Heart right ventricle (tissue), 16 donors: ENCODE measurements at regions not wholly inside any gene's neighbourhood (a gene's known extent, or its start where the extent isn't known, plus 50 kb on each side); places are given as distances from the start of the nearest gene placed in this dataset.

Experiments
- ATAC-seq, 8 donors: fragments of 200-7000 bp; cut with Tn5 transposase; one replicate each; pipeline ENCODE4 v1.9.1; 2020; ENCODE audit warnings: mild to moderate bottlenecking in 8 of 8, moderate library complexity in 8 of 8, moderate number of reproducible peaks in 1 of 8
- DNase-seq, 2 donors: peaks; one replicate each; pipeline ENCODE4 v3.0.0-alpha.2; 2020
- H3K27ac ChIP-seq, 10 donors: fragments of 200-600 bp; sonication (generic) in 2 of 10; one replicate each; pipeline versions ENCODE4 v1.5.0 to v1.8.0; 2020 to 2022; ENCODE audit warnings: mild to moderate bottlenecking in 3 of 10
- H3K27me3 ChIP-seq, 7 donors: fragments of 200-600 bp; one replicate each; pipeline ENCODE4 v1.8.0; 2021 to 2022; ENCODE audit warnings: mild to moderate bottlenecking in 2 of 7
- H3K36me3 ChIP-seq, 9 donors: fragments of 200-600 bp; sonication (generic) in 1 of 9; one replicate each; pipeline versions ENCODE4 v1.5.0 to v1.8.0; 2020 to 2022; ENCODE audit warnings: mild to moderate bottlenecking in 2 of 9
- H3K4me1 ChIP-seq, 9 donors: fragments of 200-600 bp; sonication (generic) in 1 of 9; one replicate each; pipeline versions ENCODE4 v1.5.0 to v1.8.0; 2020 to 2022; ENCODE audit warnings: mild to moderate bottlenecking in 4 of 9
- H3K4me3 ChIP-seq, 10 donors: fragments of 200-600 bp; sonication (generic) in 2 of 10; one replicate each; pipeline versions ENCODE4 v1.5.0 to v1.8.0; 2020 to 2022; ENCODE audit warnings: mild to moderate bottlenecking in 7 of 10, moderate library complexity in 2 of 10
- H3K9me3 ChIP-seq, 11 donors: fragments of 200-600 bp in 10 of 11; sonication (generic) in 2 of 11; one replicate each; pipeline versions ENCODE4 v1.5.0 to v1.8.0; 2013 to 2022; ENCODE audit warnings: mild to moderate bottlenecking in 2 of 11, control low read depth in 1 of 11, moderate library complexity in 1 of 11
- CTCF ChIP-seq, 9 donors: fragments of 200-600 bp; sonication (generic) in 2 of 9; IDR thresholded peaks; one replicate each; pipeline versions ENCODE4 v1.5.0 to v1.8.0; 2021 to 2022; ENCODE audit warnings: antibody characterized with exemption in 9 of 9, mild to moderate bottlenecking in 5 of 9, moderate library complexity in 1 of 9
- WGBS, 2 donors: extraction: QIAGEN DNeasy Blood & Tissue Kit; methylation state at CpG; one replicate each; pipeline ENCODE4 v1.1.7; 2013; ENCODE audit warnings: inconsistent platforms in 1 of 2; 5-methylcytosine and 5-hydroxymethylcytosine counted together
- intact Hi-C, 10 donors: fragments of 100-400 bp; cut with DNase I; formaldehyde crosslinking; loops; one replicate each; pipeline versions ENCODE4 v1.11.1 to v1.14.2; 2022
- donor health status: Arrhythmogenic right ventricular cardiomyopathy.
- donor health status: ischemic (EF 13 %, LVEDD 7.1; RV severe dilation, severe dysfunction).
- donor health status: healthy with polysubstance abuse.
- donor health status: DM: no; HTN: yes; CAD: no.
- donor health status: DM: no; HTN: no; CAD: no.
- donor health status: ischemic (EF 25% LVEDD 6.9; RV normal size, moderate dysfunction).
- donor health status: ischemic (EF 25% LVEDD 5.7; RV mildly dilated, moderate dysfunction).
- donor health status: healthy.
- donor health status: DM: yes; HTN: yes; CAD: no.
- donor health status: Ischemic cardiomyopathy.
- donor health status: ischemic (EF 35%, LVEDD 5.7; RV mildly dilated, moderate dysfunction).
- donor health status: nonischemic (EF 11% LVEDD 7.7; RV severe dilation, severe dysfunction).
- donor health status: DM: yes; HTN: yes; CAD: no.
- donor health status: PGD.
- donor health status: ischemic (EF 29% LVEDD 5.4; RV normal size, mild dysfunction).
- donor health status: nonischemic (EF 23%, LVEDD 6.1; RV moderate dilation, normal function).

GRCh38 chr6:43869079-43869710 is 99.2 kb downstream of the VEGFA start:
- Histone ChIP-seq H3K27ac (no peak overlapping the region), H3K9me3 (no peaks in the 10 kb centered on the region), H3K4me3 (no peak overlapping the region), H3K4me1 (peaks cover 0 to 8% (median 0%) of the 10 kb centered on the region in 9 donors), H3K27me3 (peaks cover 0 to 15% (median 0%) of the 10 kb centered on the region in 7 donors), H3K36me3 (no peaks in the 10 kb centered on the region)
- no peak for DNase-seq
- peak in 3 of 8 donors; percentile 26 to 64 (median 35) for ATAC-seq
- 68 to 69% methylated on average over 12 of the region's 12 CpGs for WGBS, 2 donors
- TF ChIP-seq CTCF (IDR thresholded peaks at IDR 0.05): no peak
- intact Hi-C loops: no loop called here

DNA sequence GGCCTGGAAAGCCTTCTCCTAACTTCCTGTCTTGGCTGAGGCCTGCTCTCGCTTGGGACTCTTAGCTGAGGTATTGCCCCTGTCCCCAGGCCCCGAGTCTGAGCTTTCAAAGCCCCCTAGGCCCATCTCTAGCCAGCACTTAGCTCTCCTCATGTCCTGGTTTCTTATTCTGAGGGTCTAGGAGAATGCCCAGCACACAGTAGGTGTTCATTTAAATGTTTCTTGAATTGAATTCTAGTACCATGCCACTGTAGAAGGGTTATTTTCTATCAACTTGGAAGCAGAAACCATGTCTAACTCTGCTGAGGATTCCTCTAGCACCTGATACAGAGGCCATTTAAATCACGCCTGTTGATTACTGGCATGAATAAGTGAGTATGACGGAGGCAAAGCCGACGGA is 98.5 kb downstream of the VEGFA start:
- Histone ChIP-seq H3K27me3 (peaks cover 0 to 21% (median 0%) of the 10 kb centered on the region in 7 donors), H3K36me3 (no peaks in the 10 kb centered on the region), H3K9me3 (no peaks in the 10 kb centered on the region), H3K27ac (no peak overlapping the region), H3K4me1 (peaks cover 0 to 8% (median 0%) of the 10 kb centered on the region in 9 donors), H3K4me3 (no peak overlapping the region)
- no peak for TF ChIP-seq CTCF (IDR thresholded peaks at IDR 0.05)
- WGBS, 2 donors: 95 to 96% methylated on average over 6 of the region's 6 CpGs
- intact Hi-C loops: no loop called here
- ATAC-seq (no peak), DNase-seq (no peak)

DNA sequence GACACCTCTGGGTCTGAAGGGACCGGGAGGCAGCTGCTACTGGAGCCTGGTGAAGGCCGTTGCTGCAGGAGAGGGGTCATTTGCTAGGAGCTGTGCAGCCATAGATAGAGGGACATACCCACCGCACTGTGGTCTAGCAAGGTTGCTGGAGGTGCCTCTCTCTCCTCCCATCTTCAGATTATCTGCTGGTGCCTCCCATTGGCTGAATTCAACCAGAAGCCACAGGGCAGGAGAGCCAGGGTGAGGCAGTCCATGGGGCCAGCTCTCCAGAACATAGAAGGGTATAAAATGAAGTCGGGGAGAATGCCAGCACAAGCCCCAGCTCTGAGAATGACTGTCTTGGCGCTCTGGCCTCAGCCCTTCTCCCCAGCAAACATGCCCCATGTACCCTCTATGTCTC is 98.0 kb downstream of the VEGFA start:
- Histone ChIP-seq H3K27ac (no peak overlapping the region), H3K4me1 (peaks cover 0 to 8% (median 0%) of the 10 kb centered on the region in 9 donors), H3K4me3 (no peak overlapping the region), H3K36me3 (no peaks in the 10 kb centered on the region), H3K27me3 (peaks cover 0 to 21% (median 0%) of the 10 kb centered on the region in 7 donors), H3K9me3 (no peaks in the 10 kb centered on the region)
- no peak for ATAC-seq
- no peak for TF ChIP-seq CTCF (IDR thresholded peaks at IDR 0.05)
- DNase-seq: no peak
- intact Hi-C loops: no loop called here
- 97% methylated on average over 5 of the region's 5 CpGs for WGBS, 2 donors

DNA sequence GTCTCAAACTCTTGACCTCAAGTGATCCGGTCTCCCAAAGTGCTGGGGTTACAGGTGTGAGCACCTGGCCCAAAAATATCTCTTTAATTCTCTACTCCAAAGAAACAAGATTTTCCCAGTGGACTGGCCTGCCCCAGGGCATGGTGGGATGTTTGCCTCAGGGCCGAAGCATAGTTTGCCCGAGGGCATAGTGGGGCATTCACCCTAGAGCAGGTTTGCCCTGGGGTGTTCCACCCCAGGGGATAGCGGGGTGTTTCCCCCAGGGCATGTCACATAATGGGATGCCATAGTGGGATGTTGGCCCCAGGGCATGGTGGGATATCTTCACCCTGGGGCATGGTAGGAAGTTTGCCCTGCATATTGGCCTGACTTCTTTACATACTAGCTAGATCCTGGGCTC is 97.2 kb downstream of the VEGFA start:
- Histone ChIP-seq H3K9me3 (no peaks in the 10 kb centered on the region), H3K27ac (no peak overlapping the region), H3K27me3 (peaks cover 0 to 19% (median 0%) of the 10 kb centered on the region in 7 donors), H3K4me3 (no peak overlapping the region), H3K4me1 (peaks cover 0 to 8% (median 0%) of the 10 kb centered on the region in 9 donors), H3K36me3 (no peaks in the 10 kb centered on the region)
- no peak for DNase-seq
- no peak for ATAC-seq
- no peak for TF ChIP-seq CTCF (IDR thresholded peaks at IDR 0.05)
- intact Hi-C loops: no loop called here
- 90 to 93% methylated on average over 4 of the region's 4 CpGs for WGBS, 2 donors
